SK-N-SH (cell line): ENCODE measurements at regions not wholly inside any gene's neighbourhood (a gene's known extent, or its start where the extent isn't known, plus 50 kb on each side); places are given as distances from the start of the nearest gene placed in this dataset.

Source experiments
- CTCF ChIA-PET: fragments of 300-600, 350-600 bp; formaldehyde crosslinking; extraction: SDS; loops from one replicate; lab custom pipeline; 2021; lab: Yijun Ruan, JAX
- POLR2A ChIA-PET: fragments of 350-600 bp; sonication (Branson Sonifier 250); formaldehyde crosslinking; extraction: SDS; loops from one replicate; lab custom pipeline; 2020; ENCODE audit warnings: antibody characterized with exemption, inconsistent platforms; lab: Yijun Ruan, JAX
- DNase-seq: peaks from one replicate; pipeline ENCODE4 v3.0.0; 2012
- H2AFZ ChIP-seq: fragments of 200-600 bp; sonication (generic); 2 replicates; pipeline ENCODE4 v1.8.1; 2016; ENCODE audit warnings: antibody characterized with exemption, mild to moderate bottlenecking, low read depth
- H3F3A ChIP-seq: fragments of 200-600 bp; sonication (generic); replicated peaks from 2 replicates; pipeline ENCODE3; 2016; ENCODE audit warnings: antibody characterized with exemption, mild to moderate bottlenecking; ENCODE audit not compliant: insufficient read depth
- H3K27ac ChIP-seq, 2 experiments: fragments of 200-500 bp in 1 of 2; fragments of 200-600 bp in 1 of 2; sonication (Bioruptor generic) in 1 of 2; sonication (generic), shearing (Covaris generic) in 1 of 2; 2 replicates each; pipeline versions ENCODE4 v1.5.1 to v1.6.1; 2014 to 2016; ENCODE audit warnings: low read depth in 2 of 2, inconsistent platforms in 1 of 2, low read length in 1 of 2, mild to moderate bottlenecking in 1 of 2, mixed read lengths in 1 of 2
- H3K27me3 ChIP-seq: fragments of 200-600 bp; sonication (generic), shearing (Covaris generic); 2 replicates; pipeline ENCODE4 v1.6.1; 2016; ENCODE audit warnings: mixed run types; ENCODE audit not compliant: insufficient read depth
- H3K36me3 ChIP-seq, 2 experiments: fragments of 200-500 bp in 1 of 2; fragments of 200-600 bp in 1 of 2; sonication (Bioruptor generic) in 1 of 2; sonication (generic) in 1 of 2; replicated peaks in 1 of 2; 2 replicates each; pipeline versions ENCODE3 to v1.5.1; 2014 to 2016; ENCODE audit warnings: low read length in 1 of 2, mild to moderate bottlenecking in 1 of 2; ENCODE audit not compliant: insufficient read depth in 2 of 2, control insufficient read depth in 1 of 2
- H3K4me1 ChIP-seq, 2 experiments: fragments of 200-500 bp in 1 of 2; fragments of 200-600 bp in 1 of 2; sonication (Bioruptor generic) in 1 of 2; sonication (generic), shearing (Covaris generic) in 1 of 2; 2 replicates each; pipeline versions ENCODE4 v1.5.1 to v1.6.1; 2014 to 2016; ENCODE audit warnings: low read depth in 1 of 2, low read length in 1 of 2, mixed run types in 1 of 2; ENCODE audit not compliant: insufficient read depth in 2 of 2, control insufficient read depth in 1 of 2
- H3K4me2 ChIP-seq: fragments of 200-600 bp; sonication (generic), shearing (Covaris generic); 2 replicates; pipeline ENCODE4 v1.6.1; 2017; ENCODE audit warnings: mixed run types
- H3K4me3 ChIP-seq, 2 experiments: fragments of 200-500 bp in 1 of 2; fragments of 200-600 bp in 1 of 2; sonication (Bioruptor generic) in 1 of 2; sonication (generic), shearing (Covaris generic) in 1 of 2; 2 replicates each; pipeline versions ENCODE4 v1.5.1 to v1.8.1; 2014 to 2016; ENCODE audit warnings: low read depth in 2 of 2, inconsistent platforms in 1 of 2, low read length in 1 of 2, mild to moderate bottlenecking in 1 of 2, mixed read lengths in 1 of 2, moderate library complexity in 1 of 2
- H3K79me2 ChIP-seq: fragments of 200-600 bp; sonication (generic); 2 replicates; pipeline ENCODE4 v1.8.1; 2017; ENCODE audit warnings: mild to moderate bottlenecking; ENCODE audit not compliant: insufficient read depth
- H3K9ac ChIP-seq: fragments of 200-600 bp; sonication (generic); 2 replicates; pipeline ENCODE4 v1.6.1; 2017; ENCODE audit warnings: mixed run types
- H3K9me2 ChIP-seq: fragments of 200-600 bp; sonication (generic); 2 replicates; pipeline ENCODE4 v1.6.1; 2017; ENCODE audit warnings: mixed run types
- H3K9me3 ChIP-seq: fragments of 200-600 bp; sonication (generic); 2 replicates; pipeline ENCODE4 v1.6.1; 2017; ENCODE audit warnings: mixed run types, mild to moderate bottlenecking, moderate library complexity
- H4K20me1 ChIP-seq: fragments of 200-600 bp; sonication (generic); 2 replicates; pipeline ENCODE4 v1.6.1; 2017; ENCODE audit warnings: mild to moderate bottlenecking, mixed run types; ENCODE audit not compliant: insufficient read depth
- CHD2 ChIP-seq: fragments of 150-350 bp; IDR thresholded peaks from 2 replicates; pipeline ENCODE4 v1.6.1; 2018; ENCODE audit warnings: low read length; ENCODE audit not compliant: partially characterized antibody
- CTCF ChIP-seq: fragments of 200-600 bp; sonication (generic); IDR thresholded peaks from 2 replicates; pipeline ENCODE4 v1.6.1; 2017; ENCODE audit warnings: antibody characterized with exemption, mild to moderate bottlenecking, moderate library complexity
- EZH2phosphoT487 ChIP-seq: fragments of 200-600 bp; sonication (generic); IDR thresholded peaks from 2 replicates; pipeline ENCODE4 v1.6.1; 2017; ENCODE audit warnings: low read depth, mixed run types, mild to moderate bottlenecking, antibody characterized with exemption, moderate library complexity, borderline replicate concordance
- FOSL2 ChIP-seq: IDR thresholded peaks from 2 replicates; pipeline ENCODE4 v1.4.0; 2012; ENCODE audit warnings: low read depth, mild to moderate bottlenecking, moderate library complexity, borderline replicate concordance
- FOXJ3 ChIP-seq: sonication (generic); formaldehyde crosslinking; IDR thresholded peaks from 2 replicates; pipeline ENCODE4 v1.5.1; 2020; ENCODE audit warnings: mild to moderate bottlenecking, missing genetic modification reagents
- FOXM1 ChIP-seq: IDR thresholded peaks from 2 replicates; pipeline ENCODE4 v1.4.0; 2012; ENCODE audit warnings: low read depth, mild to moderate bottlenecking
- MAX ChIP-seq: IDR thresholded peaks from 2 replicates; pipeline ENCODE4 v1.4.0; 2012; ENCODE audit warnings: low read depth
- NFIC ChIP-seq: IDR thresholded peaks from 2 replicates; pipeline ENCODE4 v1.4.0; 2012; ENCODE audit warnings: borderline replicate concordance
- REST ChIP-seq: IDR thresholded peaks from 2 replicates; pipeline ENCODE4 v1.6.1; 2012; ENCODE audit warnings: mild to moderate bottlenecking, low read depth, low read length, moderate library complexity
- RFX5 ChIP-seq: IDR thresholded peaks from 2 replicates; pipeline ENCODE4 v1.6.1; 2012; ENCODE audit warnings: mild to moderate bottlenecking, improper control_type of control experiment, low read length
- SIN3A ChIP-seq: IDR thresholded peaks from 2 replicates; pipeline ENCODE4 v1.6.1; 2012; ENCODE audit warnings: low read depth, mild to moderate bottlenecking, low read length, moderate library complexity, borderline replicate concordance
- SMC3 ChIP-seq: IDR thresholded peaks from 2 replicates; pipeline ENCODE4 v1.6.1; 2012; ENCODE audit warnings: low read depth, low read length, improper control_type of control experiment
- TAF1 ChIP-seq: IDR thresholded peaks from 2 replicates; pipeline ENCODE4 v1.6.1; 2012; ENCODE audit warnings: low read depth, mild to moderate bottlenecking, low read length, moderate library complexity, borderline replicate concordance
- TCF12 ChIP-seq: IDR thresholded peaks from 2 replicates; pipeline ENCODE4 v1.4.0; 2012
- USF1 ChIP-seq: IDR thresholded peaks from 2 replicates; pipeline ENCODE4 v1.4.0; 2012; ENCODE audit warnings: low read depth, borderline replicate concordance
- YY1 ChIP-seq: IDR thresholded peaks from 2 replicates; pipeline ENCODE4 v1.4.0; 2012; ENCODE audit warnings: low read depth, mild to moderate bottlenecking
- WGBS: methylation state at CpG from one replicate; pipeline ENCODE4 v1.1.6; 2017; ENCODE audit warnings: low lambda C conversion rate; 5-methylcytosine and 5-hydroxymethylcytosine counted together
- TF ChIP-seq, protein P1 (sequence below): fragments of 150-350 bp; IDR thresholded peaks from 2 replicates; pipeline ENCODE4 v1.6.1; 2016; ENCODE audit warnings: mild to moderate bottlenecking, low read depth, low read length
- TF ChIP-seq, protein P2 (sequence below): fragments of 150-350 bp; IDR thresholded peaks from 2 replicates; pipeline ENCODE4 v1.6.1; 2017; ENCODE audit warnings: antibody characterized with exemption, low read length, low read depth, borderline replicate concordance
- TF ChIP-seq, protein P3 (sequence below): IDR thresholded peaks from 2 replicates; pipeline ENCODE4; 2012

- H3K9me2 ChIP-seq = no peaks in the 10 kb centered on the region
- no peak overlapping the region for H3K9ac ChIP-seq
- POLR2A ChIA-PET = no interaction called here
- H4K20me1 ChIP-seq = no peaks in the 10 kb centered on the region
- no peak overlapping the region for H2AFZ ChIP-seq
- H3K27ac ChIP-seq = no peak overlapping the region
- H3F3A ChIP-seq = no peaks in the 10 kb centered on the region
- H3K36me3 ChIP-seq = no peaks in the 10 kb centered on the region
- 14% methylated on average over 3 of the region's 3 CpGs for WGBS
- H3K4me2 ChIP-seq = no peak overlapping the region
- H3K27me3 ChIP-seq = no peaks in the 10 kb centered on the region
- TF ChIP-seq MAX (no peak), REST (no peak), CTCF (no peak), FOXJ3 (CRISPR knock-in tag) (no peak), FOSL2 (no peak), SMC3 (no peak), SIN3A (no peak), TAF1 (no peak), TCF12 (no peak), CHD2 (no peak), USF1 (no peak), NFIC (no peak), YY1 (no peak), RFX5 (no peak), EZH2phosphoT487 (no peak), FOXM1 (no peak)
- TF ChIP-seq, protein P1, sequence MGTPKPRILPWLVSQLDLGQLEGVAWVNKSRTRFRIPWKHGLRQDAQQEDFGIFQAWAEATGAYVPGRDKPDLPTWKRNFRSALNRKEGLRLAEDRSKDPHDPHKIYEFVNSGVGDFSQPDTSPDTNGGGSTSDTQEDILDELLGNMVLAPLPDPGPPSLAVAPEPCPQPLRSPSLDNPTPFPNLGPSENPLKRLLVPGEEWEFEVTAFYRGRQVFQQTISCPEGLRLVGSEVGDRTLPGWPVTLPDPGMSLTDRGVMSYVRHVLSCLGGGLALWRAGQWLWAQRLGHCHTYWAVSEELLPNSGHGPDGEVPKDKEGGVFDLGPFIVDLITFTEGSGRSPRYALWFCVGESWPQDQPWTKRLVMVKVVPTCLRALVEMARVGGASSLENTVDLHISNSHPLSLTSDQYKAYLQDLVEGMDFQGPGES = no peak
- TF ChIP-seq, protein P2, sequence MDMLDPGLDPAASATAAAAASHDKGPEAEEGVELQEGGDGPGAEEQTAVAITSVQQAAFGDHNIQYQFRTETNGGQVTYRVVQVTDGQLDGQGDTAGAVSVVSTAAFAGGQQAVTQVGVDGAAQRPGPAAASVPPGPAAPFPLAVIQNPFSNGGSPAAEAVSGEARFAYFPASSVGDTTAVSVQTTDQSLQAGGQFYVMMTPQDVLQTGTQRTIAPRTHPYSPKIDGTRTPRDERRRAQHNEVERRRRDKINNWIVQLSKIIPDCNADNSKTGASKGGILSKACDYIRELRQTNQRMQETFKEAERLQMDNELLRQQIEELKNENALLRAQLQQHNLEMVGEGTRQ = no peak
- TF ChIP-seq, protein P3, sequence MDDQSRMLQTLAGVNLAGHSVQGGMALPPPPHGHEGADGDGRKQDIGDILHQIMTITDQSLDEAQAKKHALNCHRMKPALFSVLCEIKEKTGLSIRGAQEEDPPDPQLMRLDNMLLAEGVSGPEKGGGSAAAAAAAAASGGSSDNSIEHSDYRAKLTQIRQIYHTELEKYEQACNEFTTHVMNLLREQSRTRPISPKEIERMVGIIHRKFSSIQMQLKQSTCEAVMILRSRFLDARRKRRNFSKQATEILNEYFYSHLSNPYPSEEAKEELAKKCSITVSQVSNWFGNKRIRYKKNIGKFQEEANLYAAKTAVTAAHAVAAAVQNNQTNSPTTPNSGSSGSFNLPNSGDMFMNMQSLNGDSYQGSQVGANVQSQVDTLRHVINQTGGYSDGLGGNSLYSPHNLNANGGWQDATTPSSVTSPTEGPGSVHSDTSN = no peak
- TF ChIP-seq, all 33 proteins: peak for 0
- H3K9me3 ChIP-seq = peaks cover 5% of the 10 kb centered on the region; the same call in 1 of the 2 replicates
- no peaks in the 10 kb centered on the region for H3K79me2 ChIP-seq
- H3K4me3 ChIP-seq = no peak overlapping the region
- H3K4me1 ChIP-seq = no peaks in the 10 kb centered on the region
- CTCF ChIA-PET = no interaction called here
- no peak for DNase-seq
These were observed 148.9 kb upstream of the RBFOX1 start for GRCh38 chr16:7183768-7184167.
